HG02870 (cell line): ENCODE measurements at regions not wholly inside any gene's neighbourhood (a gene's known extent, or its start where the extent isn't known, plus 50 kb on each side); places are given as distances from the start of the nearest gene placed in this dataset.
"Not testable (repeated sequence)": the region's sequence is repeated elsewhere in the genome, so short reads cannot be mapped to it uniquely, and the experiment has no call there.

Experiments
- ATAC-seq: cut with Tn5 transposase; IDR thresholded peaks from one replicate; pipeline ENCODE4 v1.9.1; 2021; ENCODE audit warnings: mild to moderate bottlenecking, moderate library complexity; ENCODE audit not compliant: unreplicated experiment

GRCh38 chrX:52261125-52261462 lies 76.4 kb downstream of the MAGED4 start:
- peak; percentile 1 for ATAC-seq

- peak; percentile 99 for ATAC-seq
Measured at GRCh38 chrX:52261463-52262194, 76.9 kb downstream of the MAGED4 start.

- peak; percentile 5 for ATAC-seq
Measured at GRCh38 chrX:52262195-52262546, 77.5 kb downstream of the MAGED4 start.

GRCh38 chrX:52263417-52263816 lies 78.7 kb downstream of the MAGED4 start:
- ATAC-seq, result no peak

GRCh38 chrX:52265713-52266112 lies 81.0 kb downstream of the MAGED4 start:
- ATAC-seq, result no peak

GRCh38 chrX:52268502-52268901 lies 83.8 kb downstream of the MAGED4 start:
- ATAC-seq, result not testable (repeated sequence)

GRCh38 chrX:52270453-52271116 lies 85.9 kb downstream of the MAGED4 start:
- ATAC-seq, result no peak

GRCh38 chrX:52271206-52271605 lies 86.5 kb downstream of the MAGED4 start:
- no peak for ATAC-seq

- no peak for ATAC-seq
Measured at GRCh38 chrX:52277666-52278065, 91.2 kb upstream of the XAGE2 start.

GRCh38 chrX:52280812-52281211 lies 88.0 kb upstream of the XAGE2 start:
- no peak for ATAC-seq

- no peak for ATAC-seq
Measured at GRCh38 chrX:52284865-52285264, 84.0 kb upstream of the XAGE2 start.

- ATAC-seq, result not testable (repeated sequence)
Measured at GRCh38 chrX:52298968-52299367, 69.9 kb upstream of the XAGE2 start.

GRCh38 chrX:52308532-52308931 lies 60.3 kb upstream of the XAGE2 start:
- ATAC-seq, result not testable (repeated sequence)
